ENCODE measurements at regions not wholly inside any gene's neighbourhood (a gene's known extent, or its start where the extent isn't known, plus 50 kb on each side); places are given as distances from the start of the nearest gene placed in this dataset.
A peak's percentile ranks its signal among the peaks of the same experiment; 100 is the strongest.

GRCh38 chr6:2507016-2507415 is 243.7 kb downstream of the MYLK4 start:
- no peak for DNase-seq (ENCODE audit: insufficient read length, low spot score)
- no peak for FAIRE-seq

- FAIRE-seq (no peak), DNase-seq (ENCODE audit: insufficient read length, low spot score) (no peak)
Measured at GRCh38 chr6:2505624-2506023, 245.1 kb downstream of the MYLK4 start.

GRCh38 chr6:2504495-2505064 is 246.1 kb downstream of the MYLK4 start:
- peak; percentile 31 for FAIRE-seq
- peak; percentile 48 for DNase-seq (ENCODE audit: insufficient read length, low spot score)

DNA sequence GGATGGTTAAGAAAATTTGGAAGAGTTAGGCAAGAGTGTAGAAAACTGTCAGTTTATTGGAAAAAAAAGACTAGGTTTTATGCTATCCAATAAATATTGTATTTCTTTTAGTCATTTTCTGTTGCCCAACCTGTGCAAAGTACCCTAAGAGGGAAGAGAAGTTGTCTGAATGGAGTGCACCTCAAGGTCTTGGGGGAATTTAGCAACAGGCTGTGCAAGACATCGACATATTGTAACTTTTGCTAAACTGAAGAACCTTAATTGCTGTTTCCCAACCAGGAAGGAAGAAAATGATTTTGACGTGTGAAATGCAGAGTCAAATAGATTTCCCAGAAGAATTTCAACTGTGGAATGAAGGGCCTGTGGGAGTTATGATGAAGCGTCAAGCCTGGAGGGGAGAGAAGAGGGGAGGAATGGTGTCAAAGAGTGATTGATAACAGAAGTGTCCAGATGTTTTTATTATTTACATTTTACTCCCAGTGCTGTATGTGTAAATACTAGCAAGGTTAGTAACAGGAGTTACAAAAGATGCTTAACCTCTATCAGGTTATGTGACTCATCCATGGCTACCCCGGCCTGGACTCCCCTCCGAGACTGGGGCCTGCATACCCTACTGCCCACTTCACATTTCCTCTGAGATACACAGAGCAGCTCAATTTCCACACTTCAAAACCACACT is 246.8 kb downstream of the MYLK4 start:
- peak; percentile 44 for DNase-seq (ENCODE audit: insufficient read length, low spot score)
- FAIRE-seq, result peak; percentile 86

DNA sequence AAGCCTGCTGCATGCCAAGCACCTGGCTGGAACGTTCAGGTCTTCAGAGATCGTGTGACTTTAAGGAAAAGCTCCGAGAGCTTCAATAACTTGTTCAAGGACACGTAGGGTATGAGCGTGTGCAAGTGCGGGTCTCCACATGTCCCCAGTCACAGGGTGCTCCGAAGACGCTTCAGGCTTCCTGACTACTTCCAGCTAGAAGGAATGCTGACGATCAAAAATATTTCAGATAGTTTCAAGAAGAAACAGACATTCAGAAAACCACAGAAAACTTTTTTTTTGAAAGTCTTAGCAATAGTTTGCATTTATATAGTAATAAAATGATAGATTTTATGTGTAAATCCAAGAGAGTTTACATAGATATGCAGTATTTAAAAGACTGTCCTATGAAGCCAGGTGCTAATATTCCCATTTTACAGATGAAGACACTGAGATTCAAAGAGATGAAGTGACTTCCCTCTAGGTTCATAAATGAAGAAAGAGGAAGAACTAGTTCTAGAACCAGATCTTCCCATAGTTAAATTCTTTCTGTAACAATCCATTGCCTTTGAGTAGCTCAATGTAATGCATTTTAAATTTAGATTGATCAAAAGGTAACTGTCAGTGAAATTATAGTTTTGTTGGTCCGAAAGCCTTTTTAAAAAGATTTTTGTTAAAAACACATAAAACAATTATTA is 247.6 kb downstream of the MYLK4 start:
- no peak for FAIRE-seq

DNA sequence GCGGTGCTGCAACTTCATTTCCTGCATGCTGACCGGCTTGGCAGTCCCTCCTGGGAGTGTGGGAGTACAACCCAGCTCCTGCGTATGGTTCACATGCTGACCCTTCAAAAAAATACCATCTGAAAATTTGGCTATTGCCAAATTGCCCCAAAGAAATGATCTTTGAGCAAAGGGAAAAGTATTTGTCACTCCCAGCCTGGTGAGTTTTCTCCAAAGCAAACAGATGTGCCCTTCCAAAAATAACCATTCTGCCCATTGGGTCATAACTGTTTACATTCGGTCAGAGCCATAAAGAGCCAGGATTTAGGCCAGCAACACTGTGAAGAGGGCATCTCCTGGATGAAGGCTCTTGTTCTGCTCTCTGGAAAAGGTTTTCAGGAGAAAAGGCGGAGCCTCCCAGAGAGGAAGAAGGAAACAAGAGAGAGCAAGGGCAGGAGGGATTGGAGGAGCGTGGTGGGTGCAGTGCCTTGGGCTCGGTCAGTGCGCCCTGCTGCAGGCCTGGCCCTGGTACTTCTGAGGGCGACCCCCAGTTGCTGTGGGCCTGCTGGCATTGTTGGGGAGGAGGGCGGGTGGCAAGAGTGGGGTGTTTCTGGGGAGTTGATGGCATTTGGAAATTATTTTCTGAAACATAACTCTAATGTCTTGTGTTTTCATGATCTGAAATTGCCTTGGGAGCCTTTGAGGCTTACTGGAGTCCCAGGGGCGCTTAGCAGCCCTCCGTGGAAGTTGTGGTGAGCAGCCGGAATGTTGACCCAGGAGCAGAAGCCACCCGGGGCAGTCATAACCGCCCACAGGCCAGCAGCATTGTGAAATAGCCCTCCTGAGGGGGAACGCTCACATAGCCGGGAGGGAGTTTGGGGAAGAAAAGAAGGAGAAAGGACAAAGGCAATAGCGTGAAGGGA is 248.4 kb downstream of the MYLK4 start:
- DNase-seq (ENCODE audit: insufficient read length, low spot score) (peak; percentile 32), FAIRE-seq (no peak)

More for the DNA sequence above, 247.6 kb downstream of the MYLK4 start:
- DNase-seq (ENCODE audit: insufficient read length, low spot score), result no peak

- FAIRE-seq (peak; percentile 33), DNase-seq (ENCODE audit: insufficient read length, low spot score) (no peak)
Measured at GRCh38 chr6:2497922-2498623, 252.6 kb downstream of the MYLK4 start.

- FAIRE-seq (no peak), DNase-seq (ENCODE audit: insufficient read length, low spot score) (no peak)
Measured at GRCh38 chr6:2496291-2496690, 250.9 kb upstream of the GMDS start.

GRCh38 chr6:2492686-2493523 is 247.5 kb upstream of the GMDS start:
- no peak for FAIRE-seq
- DNase-seq (ENCODE audit: insufficient read length, low spot score), result no peak

GRCh38 chr6:2491137-2491536 is 245.7 kb upstream of the GMDS start:
- DNase-seq (ENCODE audit: insufficient read length, low spot score) (no peak), FAIRE-seq (peak; percentile 99)

GRCh38 chr6:2488578-2488977 is 243.2 kb upstream of the GMDS start:
- FAIRE-seq, result no peak

DNA sequence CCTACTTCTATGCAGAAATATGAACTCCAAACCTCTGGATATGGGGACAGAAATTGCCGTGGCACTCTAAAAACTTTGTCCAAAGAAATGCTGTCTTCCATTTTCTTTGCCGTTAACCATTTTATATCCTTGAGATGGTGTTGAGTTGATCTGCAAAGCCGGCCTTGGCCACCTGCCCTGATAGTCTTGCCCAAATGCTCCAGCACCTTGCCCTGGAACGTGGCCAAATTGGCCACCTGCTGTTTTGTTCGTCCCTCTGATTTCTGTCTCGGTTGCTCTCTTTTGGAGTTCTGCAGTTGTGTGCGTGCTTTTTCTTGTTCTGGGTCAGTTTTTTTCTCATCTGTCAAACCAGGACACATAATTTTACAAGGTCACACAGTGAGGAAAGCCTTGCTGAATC is 239.7 kb upstream of the GMDS start:
- FAIRE-seq, result no peak
- no peak for DNase-seq (ENCODE audit: insufficient read length, low spot score)

More at GRCh38 chr6:2488578-2488977, 243.2 kb upstream of the GMDS start:
- DNase-seq (ENCODE audit: insufficient read length, low spot score), result no peak

- FAIRE-seq (no peak), DNase-seq (ENCODE audit: insufficient read length, low spot score) (no peak)
Measured at GRCh38 chr6:2482773-2483172, 237.4 kb upstream of the GMDS start.

GRCh38 chr6:2481307-2481706 is 235.9 kb upstream of the GMDS start:
- FAIRE-seq (no peak), DNase-seq (ENCODE audit: insufficient read length, low spot score) (no peak)

- DNase-seq (ENCODE audit: insufficient read length, low spot score) (no peak), FAIRE-seq (no peak)
Measured at GRCh38 chr6:2480267-2480966, 235.0 kb upstream of the GMDS start.

- DNase-seq (ENCODE audit: insufficient read length, low spot score) (peak; percentile 33), FAIRE-seq (peak; percentile 62)
Measured at GRCh38 chr6:2478200-2478599, 232.8 kb upstream of the GMDS start.

DNA sequence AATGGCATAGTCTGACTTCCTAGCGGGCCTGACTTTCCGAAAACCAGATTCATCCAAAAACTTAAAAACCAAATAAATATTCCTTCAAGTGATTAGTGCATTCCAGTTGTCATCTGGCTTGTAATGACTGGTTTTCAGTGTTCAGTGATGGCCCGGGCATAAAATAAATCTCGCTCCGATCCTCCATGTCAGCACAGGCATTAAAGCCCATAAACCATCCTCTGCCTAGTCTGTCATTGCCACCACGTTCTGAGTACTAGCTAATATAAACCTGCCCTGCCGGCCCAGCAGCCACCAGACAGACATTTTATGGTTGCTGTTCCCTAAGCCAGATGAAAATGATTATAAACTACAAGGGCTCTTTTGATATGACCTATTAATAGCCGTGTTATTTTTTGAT is 232.3 kb upstream of the GMDS start:
- DNase-seq (ENCODE audit: insufficient read length, low spot score), result no peak

DNA sequence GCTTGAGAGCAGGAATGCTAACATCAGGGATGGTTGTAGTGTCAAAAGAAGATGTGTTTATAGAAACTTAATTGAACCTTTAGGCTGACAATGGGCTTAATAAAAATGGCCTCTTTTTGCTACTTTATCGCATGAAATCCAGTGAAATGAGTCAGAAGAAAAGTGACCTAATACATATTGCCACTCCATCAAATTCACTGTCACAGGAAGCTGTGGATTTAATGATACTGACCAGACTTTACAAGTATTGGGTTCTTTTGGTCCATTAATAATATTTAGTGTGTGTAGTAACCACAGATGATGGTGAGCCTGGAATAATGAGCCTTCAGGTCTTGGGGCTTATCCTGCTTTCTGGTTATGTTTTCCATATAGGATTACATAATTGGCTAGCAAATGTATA is 231.8 kb upstream of the GMDS start:
- no peak for DNase-seq (ENCODE audit: insufficient read length, low spot score)
- no peak for FAIRE-seq

More for the DNA sequence above, 232.3 kb upstream of the GMDS start:
- FAIRE-seq, result no peak

- no peak for FAIRE-seq
Measured at GRCh38 chr6:2476376-2476775, 231.0 kb upstream of the GMDS start.

More at GRCh38 chr6:2476376-2476775, 231.0 kb upstream of the GMDS start:
- DNase-seq (ENCODE audit: insufficient read length, low spot score), result no peak
